ENCODE measurements at regions not wholly inside any gene's neighbourhood (a gene's known extent, or its start where the extent isn't known, plus 50 kb on each side); places are given as distances from the start of the nearest gene placed in this dataset.

GRCh38 chr2:12210016-12210933, 463.8 kb downstream of the LPIN1 start:
- no peaks in the 10 kb centered on the region for H3K36me3 ChIP-seq (ENCODE audit: control insufficient read depth in 2 of 2, extremely low read depth in 1 of 2, insufficient read depth in 2 of 2, low read length in 2 of 2)
- H2AFZ ChIP-seq (ENCODE audit: low read depth, low read length) = no peak overlapping the region
- no peaks in the 10 kb centered on the region for H3K9me1 ChIP-seq (replicated peaks; ENCODE audit: control insufficient read depth, extremely low read depth, insufficient read depth, low read length)
- intact Hi-C loops (cut with micrococcal nuclease) (no loop called here), dilution Hi-C loops (cut with MboI; ENCODE audit: extremely low pct_ligation_motif_present, low sequenced_read_pairs) (no loop called here)
- no peak overlapping the region for H3K4me2 ChIP-seq (ENCODE audit: insufficient read depth, low read length)
- DNase-seq (ENCODE audit: low read depth, low spot score) = no peak
- POLR2A ChIA-PET = no interaction called here
- no peak overlapping the region for H3K4me3 ChIP-seq (replicated peaks in 1 of 3; ENCODE audit: insufficient read depth in 1 of 3, low read depth in 1 of 3, low read length in 3 of 3)
- TF ChIP-seq, protein P1, sequence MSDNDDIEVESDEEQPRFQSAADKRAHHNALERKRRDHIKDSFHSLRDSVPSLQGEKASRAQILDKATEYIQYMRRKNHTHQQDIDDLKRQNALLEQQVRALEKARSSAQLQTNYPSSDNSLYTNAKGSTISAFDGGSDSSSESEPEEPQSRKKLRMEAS (IDR thresholded peaks at IDR 0.05; ENCODE audit: insufficient read depth, insufficient read length) = no peak
- no peak for TF ChIP-seq FOS (IDR thresholded peaks at IDR 0.05; ENCODE audit: borderline replicate concordance, insufficient read depth, low read length)
- no peak for TF ChIP-seq MYC (IDR thresholded peaks at IDR 0.05; ENCODE audit: low read depth, low read length)
- TF ChIP-seq GATA2 (IDR thresholded peaks at IDR 0.05; ENCODE audit: insufficient read depth, insufficient read length, low read depth, low read length) = no peak
- TF ChIP-seq POLR2AphosphoS5 (IDR thresholded peaks at IDR 0.05; ENCODE audit: insufficient read depth, low read depth, low read length) = no peak
- no peak for FAIRE-seq
- H3K27ac ChIP-seq (ENCODE audit: insufficient read depth, low read depth, low read length) = no peak overlapping the region
- no peak overlapping the region for H3K9ac ChIP-seq (replicated peaks; ENCODE audit: extremely low read depth, insufficient read depth, low read length)
- no peaks in the 10 kb centered on the region for H4K20me1 ChIP-seq (replicated peaks; ENCODE audit: control insufficient read depth, extremely low read depth, insufficient read depth, low read length)
- no peaks in the 10 kb centered on the region for H3K27me3 ChIP-seq (ENCODE audit: control insufficient read depth in 2 of 2, insufficient read depth in 2 of 2, low read length in 2 of 2)
- H3K9me3 ChIP-seq (replicated peaks; ENCODE audit: control insufficient read depth, insufficient read depth, low read length) = no peaks in the 10 kb centered on the region
- H3K4me1 ChIP-seq (ENCODE audit: control insufficient read depth, extremely low read depth, insufficient read depth, low read length) = peaks cover 4% of the 10 kb centered on the region
- CTCF ChIA-PET = no interaction called here
- no TSS peak for BruUV-seq (replicated peaks)
- no peaks in the 10 kb centered on the region for H3K79me2 ChIP-seq (ENCODE audit: control insufficient read depth, insufficient read depth, low read length)

All from endothelial cell of umbilical vein (primary cell).